ENCODE measurements at regions not wholly inside any gene's neighbourhood (a gene's known extent, or its start where the extent isn't known, plus 50 kb on each side); places are given as distances from the start of the nearest gene placed in this dataset.

- no peaks in the 10 kb centered on the region for H3K36me3 ChIP-seq (ENCODE audit: control insufficient read depth in 2 of 2, insufficient read depth in 2 of 2, low read length in 2 of 2)
- peaks cover 0 to 2% of the 10 kb centered on the region in 2 donors for H3K27me3 ChIP-seq (ENCODE audit: control insufficient read depth in 1 of 2, insufficient read depth in 2 of 2, low read length in 2 of 2)
- H3K4me3 ChIP-seq (ENCODE audit: low read length in 2 of 2): no peak overlapping the region
- no peaks in the 10 kb centered on the region for H3K4me1 ChIP-seq (ENCODE audit: control insufficient read depth, insufficient read depth, low read length)
- H3K9me3 ChIP-seq (ENCODE audit: control insufficient read depth in 2 of 2, low read length in 2 of 2): no peaks in the 10 kb centered on the region
- H3K9ac ChIP-seq (ENCODE audit: low read length in 2 of 2): no peak overlapping the region
- H3K27ac ChIP-seq (ENCODE audit: low read length): no peak overlapping the region
These were observed 62.1 kb upstream of the CADM1 start for GRCh38 chr11:115566180-115566764.

GRCh38 chr11:115564851-115565250, 60.6 kb upstream of the CADM1 start:
- H3K27ac ChIP-seq (ENCODE audit: low read length): no peak overlapping the region
- no peaks in the 10 kb centered on the region for H3K36me3 ChIP-seq (ENCODE audit: control insufficient read depth in 2 of 2, insufficient read depth in 2 of 2, low read length in 2 of 2)
- no peaks in the 10 kb centered on the region for H3K9me3 ChIP-seq (ENCODE audit: control insufficient read depth in 2 of 2, low read length in 2 of 2)
- no peak overlapping the region for H3K9ac ChIP-seq (ENCODE audit: low read length in 2 of 2)
- no peaks in the 10 kb centered on the region for H3K4me1 ChIP-seq (ENCODE audit: control insufficient read depth, insufficient read depth, low read length)
- no peak overlapping the region for H3K4me3 ChIP-seq (ENCODE audit: low read length in 2 of 2)
- peaks cover 0 to 2% of the 10 kb centered on the region in 2 donors for H3K27me3 ChIP-seq (ENCODE audit: control insufficient read depth in 1 of 2, insufficient read depth in 2 of 2, low read length in 2 of 2)

- H3K27me3 ChIP-seq (ENCODE audit: control insufficient read depth in 1 of 2, insufficient read depth in 2 of 2, low read length in 2 of 2): peaks cover 0 to 2% of the 10 kb centered on the region in 2 donors
- no peaks in the 10 kb centered on the region for H3K4me1 ChIP-seq (ENCODE audit: control insufficient read depth, insufficient read depth, low read length)
- H3K9ac ChIP-seq (ENCODE audit: low read length in 2 of 2): no peak overlapping the region
- H3K9me3 ChIP-seq (ENCODE audit: control insufficient read depth in 2 of 2, low read length in 2 of 2): no peaks in the 10 kb centered on the region
- H3K36me3 ChIP-seq (ENCODE audit: control insufficient read depth in 2 of 2, insufficient read depth in 2 of 2, low read length in 2 of 2): no peaks in the 10 kb centered on the region
- no peak overlapping the region for H3K27ac ChIP-seq (ENCODE audit: low read length)
- no peak overlapping the region for H3K4me3 ChIP-seq (ENCODE audit: low read length in 2 of 2)
These were observed 56.9 kb upstream of the CADM1 start for GRCh38 chr11:115561116-115561515.

- no peaks in the 10 kb centered on the region for H3K27me3 ChIP-seq (ENCODE audit: control insufficient read depth in 1 of 2, insufficient read depth in 2 of 2, low read length in 2 of 2)
- H3K27ac ChIP-seq (ENCODE audit: low read length): no peak overlapping the region
- no peak overlapping the region for H3K4me3 ChIP-seq (ENCODE audit: low read length in 2 of 2)
- no peaks in the 10 kb centered on the region for H3K4me1 ChIP-seq (ENCODE audit: control insufficient read depth, insufficient read depth, low read length)
- no peak overlapping the region for H3K9ac ChIP-seq (ENCODE audit: low read length in 2 of 2)
- H3K9me3 ChIP-seq (ENCODE audit: control insufficient read depth in 2 of 2, low read length in 2 of 2): no peaks in the 10 kb centered on the region
- no peaks in the 10 kb centered on the region for H3K36me3 ChIP-seq (ENCODE audit: control insufficient read depth in 2 of 2, insufficient read depth in 2 of 2, low read length in 2 of 2)
These were observed 54.4 kb upstream of the CADM1 start for GRCh38 chr11:115558635-115559034.

GRCh38 chr11:115557681-115558080, 53.5 kb upstream of the CADM1 start:
- no peak overlapping the region for H3K27ac ChIP-seq (ENCODE audit: low read length)
- no peaks in the 10 kb centered on the region for H3K36me3 ChIP-seq (ENCODE audit: control insufficient read depth in 2 of 2, insufficient read depth in 2 of 2, low read length in 2 of 2)
- H3K4me1 ChIP-seq (ENCODE audit: control insufficient read depth, insufficient read depth, low read length): no peaks in the 10 kb centered on the region
- no peak overlapping the region for H3K9ac ChIP-seq (ENCODE audit: low read length in 2 of 2)
- no peaks in the 10 kb centered on the region for H3K27me3 ChIP-seq (ENCODE audit: control insufficient read depth in 1 of 2, insufficient read depth in 2 of 2, low read length in 2 of 2)
- H3K4me3 ChIP-seq (ENCODE audit: low read length in 2 of 2): no peak overlapping the region
- no peaks in the 10 kb centered on the region for H3K9me3 ChIP-seq (ENCODE audit: control insufficient read depth in 2 of 2, low read length in 2 of 2)

- Histone ChIP-seq H3K9me3 (ENCODE audit: control insufficient read depth in 2 of 2, low read length in 2 of 2) (no peaks in the 10 kb centered on the region), H3K4me1 (ENCODE audit: control insufficient read depth, insufficient read depth, low read length) (no peaks in the 10 kb centered on the region)
These were observed 52.8 kb upstream of the CADM1 start for GRCh38 chr11:115556984-115557383.

GRCh38 chr11:115555336-115556090, 51.3 kb upstream of the CADM1 start:
- Histone ChIP-seq H3K36me3 (ENCODE audit: control insufficient read depth in 2 of 2, insufficient read depth in 2 of 2, low read length in 2 of 2) (no peaks in the 10 kb centered on the region), H3K27ac (ENCODE audit: low read length) (no peak overlapping the region), H3K4me3 (ENCODE audit: low read length in 2 of 2) (no peak overlapping the region), H3K9me3 (ENCODE audit: control insufficient read depth in 2 of 2, low read length in 2 of 2) (no peaks in the 10 kb centered on the region), H3K27me3 (ENCODE audit: control insufficient read depth in 1 of 2, insufficient read depth in 2 of 2, low read length in 2 of 2) (no peaks in the 10 kb centered on the region), H3K9ac (ENCODE audit: low read length in 2 of 2) (no peak overlapping the region), H3K4me1 (ENCODE audit: control insufficient read depth, insufficient read depth, low read length) (no peaks in the 10 kb centered on the region)

More at GRCh38 chr11:115556984-115557383, 52.8 kb upstream of the CADM1 start:
- Histone ChIP-seq H3K27ac (ENCODE audit: low read length) (no peak overlapping the region), H3K9ac (ENCODE audit: low read length in 2 of 2) (no peak overlapping the region), H3K36me3 (ENCODE audit: control insufficient read depth in 2 of 2, insufficient read depth in 2 of 2, low read length in 2 of 2) (no peaks in the 10 kb centered on the region), H3K4me3 (ENCODE audit: low read length in 2 of 2) (no peak overlapping the region), H3K27me3 (ENCODE audit: control insufficient read depth in 1 of 2, insufficient read depth in 2 of 2, low read length in 2 of 2) (no peaks in the 10 kb centered on the region)

Measured in stomach smooth muscle (tissue), 2 donors.